ENCODE measurements at regions not wholly inside any gene's neighbourhood (a gene's known extent, or its start where the extent isn't known, plus 50 kb on each side); places are given as distances from the start of the nearest gene placed in this dataset.
"Not testable (repeated sequence)": the region's sequence is repeated elsewhere in the genome, so short reads cannot be mapped to it uniquely, and the experiment has no call there.

DNA sequence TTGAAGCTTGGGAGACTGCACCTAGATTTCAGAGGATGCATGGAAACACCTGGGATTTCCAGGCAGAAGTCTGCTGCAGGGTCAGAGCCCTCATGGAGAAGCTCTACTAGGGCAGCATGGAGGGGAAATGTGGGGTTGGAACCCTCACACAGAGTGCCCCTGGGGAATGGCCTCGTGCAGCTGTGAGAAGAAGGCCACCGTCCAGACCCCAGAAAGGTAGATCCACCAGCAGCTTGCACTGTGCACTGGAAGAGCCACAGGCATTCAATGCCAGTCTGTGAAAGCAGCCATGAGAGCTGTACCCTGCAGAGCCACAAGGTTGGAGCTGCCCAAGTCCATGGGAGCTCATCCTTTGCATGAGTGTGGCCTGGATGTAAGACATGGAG is 285.3 kb upstream of the FAM174A start:
- DNase-seq (ENCODE audit: low read depth in 4 of 4, low spot score in 3 of 4) = no peak

DNA sequence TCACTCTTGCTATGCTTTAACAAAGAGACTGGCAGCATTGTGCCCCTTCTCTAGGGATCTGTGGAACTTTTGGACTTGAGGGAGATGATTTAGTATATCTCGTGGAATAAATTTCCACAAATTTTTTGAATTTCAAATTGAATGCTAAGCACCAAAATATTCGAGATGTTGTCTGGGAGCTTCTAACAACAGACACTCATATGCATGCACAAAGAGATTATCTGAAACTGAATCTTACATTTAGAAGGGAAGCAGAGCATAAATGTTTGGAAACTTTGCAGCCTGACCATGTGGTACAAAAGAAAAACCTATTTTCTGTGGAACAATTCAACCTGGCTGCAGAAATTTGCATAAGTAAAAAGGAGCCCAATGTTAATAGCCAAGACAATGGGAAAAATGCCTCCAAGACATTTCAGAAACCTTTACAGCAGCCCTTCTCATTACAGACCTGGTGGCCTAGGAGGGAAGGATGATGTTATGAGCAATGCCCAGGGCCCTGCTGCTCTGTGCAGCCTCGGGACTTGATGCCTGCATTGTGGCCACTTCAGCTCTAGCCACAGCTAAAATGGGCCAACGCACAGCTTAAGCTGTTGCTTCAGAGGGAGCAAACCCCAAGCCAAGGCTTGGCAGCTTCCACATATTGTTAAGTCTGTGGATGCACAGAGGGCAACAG is 285.8 kb upstream of the FAM174A start:
- no peak for DNase-seq (ENCODE audit: low read depth in 4 of 4, low spot score in 3 of 4)

DNA sequence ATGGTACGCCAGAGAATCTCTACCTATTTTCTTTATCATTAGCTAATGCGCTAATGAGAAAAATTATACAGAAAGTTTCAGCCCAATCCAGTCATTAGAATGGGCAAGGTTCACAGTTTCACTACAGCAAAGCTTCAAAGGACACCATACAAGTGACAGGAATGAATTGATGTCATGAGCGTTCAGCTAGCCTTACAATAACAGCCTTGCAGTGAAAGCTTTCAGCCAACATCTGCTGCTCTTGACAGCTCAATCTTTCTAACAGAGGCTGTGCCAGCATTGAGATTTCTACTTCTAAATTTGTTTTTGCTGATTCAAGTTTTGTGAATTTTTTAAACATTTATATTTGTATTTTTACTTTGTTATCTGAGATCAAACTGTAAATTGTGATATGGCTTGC is 302.4 kb upstream of the FAM174A start:
- no peak for DNase-seq (ENCODE audit: low read depth in 4 of 4, low spot score in 3 of 4)

DNA sequence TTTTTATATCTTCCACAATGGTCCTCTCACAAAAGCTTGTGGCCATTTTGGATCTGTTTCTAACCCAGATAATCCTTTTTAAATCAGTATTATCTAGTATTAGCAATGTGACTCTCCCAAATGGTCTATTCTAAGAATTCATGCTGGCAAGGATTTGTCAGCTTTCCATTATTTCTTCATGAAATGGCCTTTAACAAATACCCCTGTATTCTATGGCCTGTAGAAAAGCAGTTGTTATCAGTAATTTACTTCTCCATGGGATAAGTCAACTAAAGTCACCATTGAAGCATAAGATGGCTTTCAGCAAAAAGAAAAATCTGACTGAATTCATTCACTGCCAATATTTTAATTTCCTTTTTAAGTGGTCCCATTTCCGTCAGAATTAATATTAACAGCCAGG is 346.4 kb upstream of the FAM174A start:
- DNase-seq (ENCODE audit: low read depth in 4 of 4, low spot score in 3 of 4) = no peak

DNA sequence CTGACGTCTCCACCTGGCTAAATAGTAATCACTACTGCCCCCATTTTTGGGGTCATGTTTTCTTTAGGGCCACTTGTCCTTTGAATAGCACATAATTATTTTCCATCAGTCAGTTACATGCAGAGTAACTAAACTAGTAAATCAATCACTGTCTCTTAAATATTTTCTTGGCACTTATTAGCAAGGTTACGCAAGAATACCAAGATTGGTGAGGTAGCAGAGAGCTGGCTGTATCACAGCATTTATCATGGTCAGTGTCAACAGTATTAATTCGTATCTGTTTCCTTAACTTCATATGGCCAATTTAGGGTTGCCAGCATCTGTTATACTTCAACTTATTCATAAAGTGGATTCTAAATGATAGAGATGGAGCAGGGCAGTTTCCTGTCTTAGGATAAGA is 346.8 kb upstream of the FAM174A start:
- DNase-seq (ENCODE audit: low read depth in 4 of 4, low spot score in 3 of 4) = no peak

DNA sequence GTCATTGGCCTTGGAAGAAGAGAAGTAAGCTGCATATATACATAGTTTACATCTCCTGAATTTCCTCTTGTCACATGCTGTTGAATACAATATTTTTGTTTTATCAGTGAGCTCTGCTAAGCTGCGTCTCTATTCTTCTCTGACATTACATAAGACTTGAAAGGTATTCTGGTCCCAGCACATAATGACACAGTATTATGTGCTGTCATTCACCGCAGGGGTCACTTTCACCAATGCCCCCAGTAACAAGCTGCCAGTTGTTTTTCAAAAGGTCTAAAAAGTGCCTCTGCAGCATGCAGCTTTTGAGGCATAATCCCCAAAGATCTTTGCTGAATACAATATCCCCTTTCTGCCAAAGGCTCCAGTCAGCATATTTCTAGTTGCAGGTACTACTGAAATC is 349.0 kb upstream of the FAM174A start:
- no peak for DNase-seq (ENCODE audit: low read depth in 4 of 4, low spot score in 3 of 4)

DNA sequence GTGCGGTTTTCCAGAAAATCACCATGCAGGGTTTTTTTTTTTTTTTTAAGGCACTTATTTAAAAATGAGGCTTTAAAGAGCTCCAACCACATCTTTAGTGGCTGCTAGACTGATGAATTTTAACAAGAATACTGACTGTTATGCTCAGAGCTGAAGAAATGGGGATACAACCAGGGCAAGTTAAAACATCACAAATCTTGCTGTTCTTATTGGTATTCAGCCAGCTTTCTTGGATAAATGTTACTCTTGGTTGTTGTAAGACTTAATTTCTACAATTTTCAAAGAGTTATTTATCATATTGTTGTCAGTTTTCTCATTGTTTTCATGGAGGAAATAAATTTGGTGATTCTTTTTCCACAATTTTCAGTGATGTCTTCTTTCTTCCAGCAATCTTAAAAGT is 352.8 kb upstream of the FAM174A start:
- no peak for DNase-seq (ENCODE audit: low read depth in 4 of 4, low spot score in 3 of 4)

DNA sequence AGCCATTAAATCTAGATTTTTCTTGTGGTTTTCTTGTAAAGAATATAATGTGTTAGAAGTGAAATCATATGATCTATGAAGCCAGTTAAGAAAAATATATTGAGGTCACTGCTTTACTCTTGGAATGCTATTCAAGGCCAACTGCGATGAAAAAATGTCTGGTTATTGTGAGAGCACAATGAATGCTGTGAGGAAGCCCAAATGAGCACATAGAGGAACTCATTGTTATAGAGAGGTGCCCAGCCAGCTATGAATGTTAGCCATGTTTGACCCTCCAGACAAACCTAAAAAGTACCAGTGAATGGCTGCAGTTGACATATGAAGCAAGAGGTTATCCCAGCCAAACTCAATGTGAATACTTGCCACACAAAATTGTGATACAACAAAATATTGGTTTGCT is 359.8 kb upstream of the FAM174A start:
- no peak for DNase-seq (ENCODE audit: low read depth in 4 of 4, low spot score in 3 of 4)

DNA sequence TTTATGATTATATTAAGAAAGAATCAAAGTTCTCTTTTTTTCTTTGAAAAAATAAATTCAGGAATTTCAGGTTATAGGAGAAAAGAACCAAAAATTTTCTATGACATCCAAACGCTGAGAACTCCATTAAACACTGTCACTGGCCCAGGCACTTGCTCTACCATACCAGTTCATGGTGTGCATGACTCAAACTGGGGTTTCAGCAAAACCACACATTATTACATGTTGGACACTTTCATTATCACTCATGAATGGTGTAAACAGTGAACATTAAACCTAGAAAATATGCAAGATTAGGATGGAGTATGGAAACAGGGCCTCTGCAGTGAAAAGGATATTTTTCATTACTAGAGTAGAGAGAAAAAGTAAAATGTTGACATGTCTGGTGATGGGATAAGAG is 369.9 kb upstream of the FAM174A start:
- DNase-seq (ENCODE audit: low read depth in 4 of 4, low spot score in 3 of 4) = no peak

DNA sequence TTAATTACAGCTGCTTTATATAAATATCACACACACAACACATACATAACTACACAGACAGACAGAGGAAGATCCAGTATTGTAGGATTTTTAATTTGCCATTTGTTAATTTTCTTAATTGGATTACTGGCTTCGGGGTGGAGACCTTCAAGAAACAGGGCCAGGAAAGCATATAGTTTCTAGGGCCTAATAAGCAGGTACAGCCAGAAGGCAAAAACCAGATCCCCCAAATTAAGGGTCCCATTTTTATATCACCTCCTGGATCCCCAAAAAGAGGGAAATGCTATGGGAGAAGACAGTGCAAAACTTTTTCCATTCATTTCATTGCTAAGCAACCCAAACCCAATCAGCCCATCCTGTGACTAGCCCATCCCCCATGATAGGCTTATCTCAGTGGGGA is 373.3 kb upstream of the FAM174A start:
- no peak for DNase-seq (ENCODE audit: low read depth in 4 of 4, low spot score in 3 of 4)

DNA sequence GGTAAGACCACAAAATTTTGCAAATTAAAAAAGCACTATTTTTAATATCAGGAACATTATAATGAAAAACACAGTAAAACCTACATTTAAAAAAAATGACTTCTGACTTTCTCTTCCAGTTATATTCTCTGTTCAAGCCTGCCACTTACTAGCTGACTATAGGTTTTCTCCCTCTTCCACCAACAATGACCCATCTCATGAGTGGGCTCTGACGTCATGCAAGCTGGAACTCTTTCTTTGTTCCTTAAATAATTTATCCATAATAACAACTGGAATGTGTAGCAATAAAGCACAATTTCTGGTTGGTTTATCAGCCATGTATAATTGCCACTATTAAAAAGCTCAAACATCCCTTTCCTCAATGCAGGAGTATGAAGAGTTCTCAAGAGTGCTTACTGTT is 378.1 kb upstream of the FAM174A start:
- DNase-seq (ENCODE audit: low read depth in 4 of 4, low spot score in 3 of 4) = no peak

DNA sequence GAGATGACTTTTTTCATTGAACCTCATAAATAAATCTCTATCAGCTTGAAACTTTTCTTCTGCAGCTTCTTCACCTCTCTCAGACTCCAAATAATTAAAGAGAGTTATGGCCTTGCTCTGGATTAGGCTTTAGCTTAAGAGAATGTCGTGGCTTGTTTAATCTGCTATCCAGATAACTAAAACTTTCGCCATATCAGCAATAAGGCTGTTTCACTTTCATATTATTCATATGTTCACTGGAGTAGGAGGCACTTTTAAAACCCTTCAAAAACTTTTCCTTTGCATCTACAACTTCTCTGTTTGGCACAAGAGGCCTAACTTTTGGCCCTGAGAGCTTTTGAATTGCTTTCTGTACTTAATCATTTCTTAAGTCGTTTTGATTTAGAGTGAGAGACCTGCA is 386.9 kb upstream of the FAM174A start:
- DNase-seq (ENCODE audit: low read depth in 4 of 4, low spot score in 3 of 4) = no peak

DNA sequence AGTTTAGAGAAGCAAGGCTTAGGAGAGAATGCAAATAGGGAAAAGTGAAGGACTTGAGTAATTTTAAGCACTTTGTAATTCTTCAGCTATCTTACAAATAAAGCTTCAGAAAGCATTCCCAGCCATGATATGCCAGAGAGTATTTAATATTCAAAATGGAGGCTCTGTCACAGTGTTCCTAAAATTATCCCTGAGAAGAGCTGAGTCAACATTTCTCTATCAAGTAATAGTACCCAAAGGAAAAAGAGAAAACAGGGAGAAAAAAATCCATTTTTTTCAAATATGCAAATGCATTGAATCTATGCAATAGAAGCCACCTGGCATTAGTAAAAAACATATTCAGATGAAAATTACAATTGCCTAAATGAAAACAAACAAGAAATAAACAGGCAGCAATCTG is 392.6 kb upstream of the FAM174A start:
- DNase-seq (ENCODE audit: low read depth in 4 of 4, low spot score in 3 of 4) = no peak

DNA sequence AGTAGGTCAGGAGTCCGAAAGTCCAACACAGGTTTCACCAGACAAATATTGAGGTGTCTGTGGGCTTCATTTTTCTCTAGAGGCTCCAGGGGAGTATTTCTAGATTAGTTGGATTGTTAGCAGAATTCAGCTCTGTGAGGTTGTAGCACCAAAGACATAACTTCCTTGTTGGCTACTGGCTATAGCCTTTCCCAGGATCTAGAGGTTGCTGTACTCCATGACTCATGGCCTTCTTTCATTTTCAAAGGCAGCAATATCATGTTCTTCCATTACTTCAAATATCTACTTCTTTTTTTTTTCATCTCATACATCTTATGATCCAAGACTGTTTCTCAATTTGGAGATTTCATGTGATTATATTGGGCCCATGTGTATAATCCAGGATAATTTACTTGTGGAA is 404.0 kb upstream of the FAM174A start:
- DNase-seq (ENCODE audit: low read depth in 4 of 4, low spot score in 3 of 4) = no peak

DNA sequence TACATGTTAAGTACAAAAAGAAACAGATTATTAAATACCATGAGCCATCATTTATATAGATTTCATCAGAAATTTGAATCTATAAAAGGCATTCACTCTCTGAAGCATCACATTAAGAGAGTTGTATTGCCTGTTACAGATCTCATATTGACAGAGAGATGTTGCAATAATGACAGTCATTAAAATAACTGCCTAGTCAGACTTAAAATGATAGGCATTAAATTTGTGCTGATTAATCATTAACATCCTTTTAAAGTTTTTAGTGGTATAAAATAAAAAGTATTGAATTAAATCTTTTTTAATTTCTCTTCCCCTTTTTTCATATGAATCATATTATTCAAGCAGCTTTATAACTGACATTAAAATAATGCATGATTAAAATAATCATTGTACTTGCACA is 404.9 kb upstream of the FAM174A start:
- DNase-seq (ENCODE audit: low read depth in 4 of 4, low spot score in 3 of 4) = no peak

DNA sequence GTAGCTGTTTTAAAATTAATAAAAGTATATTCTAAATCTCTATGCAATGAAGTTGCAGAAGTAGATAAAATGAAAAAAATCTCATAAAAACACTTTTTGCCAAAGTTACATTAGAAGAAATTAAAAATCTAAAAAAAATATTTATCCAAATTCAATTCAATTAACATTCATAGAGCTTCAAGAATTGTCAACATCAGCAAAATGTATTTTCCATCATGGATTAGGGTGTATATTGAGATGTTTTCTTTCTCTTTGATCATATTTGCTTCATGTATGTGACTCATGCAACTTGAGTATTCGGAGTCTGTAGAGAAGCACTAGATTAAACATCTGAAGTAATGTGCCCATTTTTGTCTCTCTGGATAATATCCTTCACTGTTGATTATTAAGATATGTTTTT is 415.3 kb upstream of the FAM174A start:
- DNase-seq (ENCODE audit: low read depth in 4 of 4, low spot score in 3 of 4) = no peak

DNA sequence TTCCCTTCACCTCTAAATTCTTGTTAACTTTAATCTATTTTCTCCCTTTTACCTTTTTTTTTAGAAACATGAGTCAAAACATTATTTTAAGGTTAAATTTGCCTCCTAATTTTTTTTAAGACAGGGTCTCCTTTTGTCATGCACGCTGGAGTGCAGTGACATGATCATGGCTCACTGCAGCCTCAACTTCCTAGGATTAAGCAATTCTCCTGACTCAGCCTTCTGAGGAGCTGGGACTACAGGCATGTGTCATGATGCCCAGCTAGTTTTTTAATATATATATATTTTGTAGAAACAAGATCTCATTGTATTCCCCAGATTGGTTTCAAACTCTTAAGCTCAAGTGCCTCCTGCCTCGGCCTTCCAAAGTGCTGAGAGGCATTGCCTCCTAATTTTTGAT is 424.7 kb upstream of the FAM174A start:
- no peak for DNase-seq (ENCODE audit: low read depth in 4 of 4, low spot score in 3 of 4)

DNA sequence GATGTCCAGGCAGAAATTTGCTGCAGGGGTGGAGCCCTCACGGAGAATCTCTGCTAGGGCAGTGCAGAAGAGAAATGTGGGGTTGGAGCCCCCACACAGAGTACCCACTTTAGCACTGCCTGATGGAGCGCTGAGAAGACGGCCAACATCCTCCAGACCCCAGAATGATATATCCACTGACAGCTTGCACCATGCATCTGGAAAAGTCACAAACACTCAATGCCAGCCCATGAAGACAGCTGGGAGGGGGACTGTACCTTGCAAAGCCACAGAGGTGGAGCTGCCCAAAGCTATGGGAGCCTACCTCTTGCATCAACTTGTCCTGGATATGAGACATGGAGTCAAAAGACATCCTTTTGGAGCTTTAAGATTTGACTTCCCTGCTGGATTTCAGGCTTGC is 426.3 kb upstream of the FAM174A start:
- no peak for DNase-seq (ENCODE audit: low read depth in 4 of 4, low spot score in 3 of 4)

DNA sequence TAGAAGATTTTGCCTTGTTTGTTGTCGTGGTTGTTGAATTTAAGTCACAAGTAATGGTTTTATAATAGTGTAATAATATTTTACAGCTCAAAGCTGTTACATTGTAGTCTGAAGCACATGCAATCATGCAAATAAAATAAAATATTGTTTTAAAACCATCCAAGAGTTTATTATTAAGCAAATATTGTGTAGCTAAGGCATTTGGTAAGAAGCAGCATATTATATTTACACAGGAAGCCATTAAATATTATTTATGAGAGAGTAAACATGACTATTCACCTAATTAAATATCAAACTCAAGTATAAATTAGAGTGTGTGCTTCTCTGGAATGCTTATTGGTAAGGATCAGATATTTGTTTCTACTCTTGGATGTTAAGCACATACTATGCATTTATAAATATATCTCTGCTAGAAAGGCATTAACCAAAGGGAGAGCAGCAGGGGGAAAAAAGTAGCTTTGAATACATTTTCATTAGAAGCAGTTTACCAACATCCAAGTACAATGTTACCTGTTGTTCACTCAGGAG is 431.5 kb upstream of the FAM174A start:
- not testable (repeated sequence) for DNase-seq (ENCODE audit: low read depth in 4 of 4, low spot score in 3 of 4)

DNA sequence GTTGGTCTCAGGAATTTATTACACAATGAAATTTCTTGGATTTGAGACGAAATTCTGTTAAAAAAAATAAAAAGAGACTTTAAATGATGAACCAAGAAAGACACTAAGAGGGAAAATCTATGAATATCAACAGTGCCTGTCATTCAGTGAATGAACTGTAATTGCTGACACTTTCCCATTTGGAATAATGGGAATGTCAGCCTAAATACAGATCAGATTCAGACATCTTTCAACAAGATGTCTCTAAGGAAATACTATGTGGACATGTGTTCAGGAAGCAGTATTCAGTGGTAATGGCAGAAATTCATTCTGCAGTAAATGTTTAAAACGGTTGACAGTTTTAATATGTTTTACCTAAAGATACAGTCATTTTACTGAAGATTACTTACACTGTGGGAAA is 433.7 kb upstream of the FAM174A start:
- not testable (repeated sequence) for DNase-seq (ENCODE audit: low read depth in 4 of 4, low spot score in 3 of 4)

DNA sequence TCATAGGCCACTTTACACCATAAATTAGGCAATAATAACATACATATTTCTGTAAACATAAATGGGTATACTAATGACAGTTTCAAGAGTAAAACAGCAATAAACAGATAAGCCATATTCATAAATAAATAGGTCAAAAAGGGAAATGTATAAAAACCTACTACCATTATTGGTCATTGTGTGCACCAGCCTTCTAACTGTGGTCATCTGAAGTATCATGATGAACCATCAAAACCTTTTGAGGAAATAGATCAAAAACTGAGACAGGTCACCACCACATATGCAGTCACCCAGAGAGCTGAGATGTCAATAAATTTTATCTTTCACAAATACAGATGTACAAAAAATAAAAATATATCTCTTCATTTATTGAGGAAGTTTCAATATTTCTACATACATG is 438.8 kb upstream of the FAM174A start:
- DNase-seq (ENCODE audit: low read depth in 4 of 4, low spot score in 3 of 4) = not testable (repeated sequence)

DNA sequence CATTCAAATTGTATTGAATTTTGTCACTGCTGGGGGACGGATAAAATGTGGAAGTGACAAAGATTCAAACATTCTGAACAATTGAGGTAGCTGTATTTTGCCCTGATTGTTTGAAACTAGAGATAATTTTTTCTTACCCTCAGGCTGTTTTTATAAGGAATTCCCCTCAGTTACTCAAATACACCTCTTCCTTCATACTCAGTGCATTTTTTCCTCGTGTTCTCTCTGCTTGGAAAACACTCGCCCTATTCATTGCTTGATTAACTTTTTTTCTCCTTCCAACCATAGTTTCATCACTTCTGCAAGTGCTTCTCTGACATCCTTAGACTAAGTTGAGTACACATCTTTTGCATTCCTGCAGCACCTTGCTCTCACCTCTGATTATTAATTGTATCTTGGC is 454.5 kb upstream of the FAM174A start:
- not testable (repeated sequence) for DNase-seq (ENCODE audit: low read depth in 4 of 4, low spot score in 3 of 4)

DNA sequence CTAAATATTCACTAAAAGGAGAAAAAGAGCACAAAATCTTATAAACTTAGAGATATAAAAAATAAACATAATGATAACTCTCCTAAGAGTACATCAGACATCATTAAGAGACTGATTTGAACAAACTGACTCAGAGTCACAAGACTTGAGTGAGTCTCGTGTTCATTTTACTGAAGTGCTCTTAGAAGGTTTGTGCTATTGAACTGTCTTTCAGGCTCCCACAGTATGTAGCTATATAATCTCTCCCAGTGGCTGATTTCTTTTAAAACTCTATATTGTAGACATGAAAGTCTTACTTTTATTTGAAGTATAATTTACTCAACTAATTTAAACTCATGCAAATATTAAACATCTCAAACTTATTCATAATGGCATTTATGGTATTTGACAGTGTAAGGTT is 456.0 kb upstream of the FAM174A start:
- DNase-seq (ENCODE audit: low read depth in 4 of 4, low spot score in 3 of 4) = not testable (repeated sequence)

All from left renal pelvis (tissue), 4 donors.